Activated naive CD4-positive, alpha-beta T cell treated with anti-CD3 and anti-CD28 coated beads, Interleukin-2, amount 50 U/mL, for 72 hours (primary cell): ENCODE measurements at regions not wholly inside any gene's neighbourhood (a gene's known extent, or its start where the extent isn't known, plus 50 kb on each side); places are given as distances from the start of the nearest gene placed in this dataset.
"Not testable (repeated sequence)": the region's sequence is repeated elsewhere in the genome, so short reads cannot be mapped to it uniquely, and the experiment has no call there.

Experiments used
- ATAC-seq, 2 donors: fragments of 150-1000 bp; cut with Tn5 transposase; 2 replicates each; pipeline ENCODE4 v1.10.0; 2021; ENCODE audit warnings: mild to moderate bottlenecking in 2 of 2, moderate library complexity in 2 of 2
- DNase-seq, 2 donors: peaks; one replicate each; pipeline ENCODE4 v3.0.0; 2021 to 2022; ENCODE audit warnings: low spot score in 2 of 2
- H3K27ac Mint-ChIP-seq, 2 donors: one replicate each; pipeline ENCODE4 v1.8.0; 2022; ENCODE audit warnings: mild to moderate bottlenecking in 2 of 2, mixed read lengths in 2 of 2
- H3K36me3 Mint-ChIP-seq, 2 donors: one replicate each; pipeline ENCODE4 v1.8.0; 2022; ENCODE audit warnings: mixed read lengths in 2 of 2
- H3K9me3 Mint-ChIP-seq, 2 donors: one replicate each; pipeline ENCODE4 v1.8.0; 2022; ENCODE audit warnings: mixed read lengths in 2 of 2

DNA sequence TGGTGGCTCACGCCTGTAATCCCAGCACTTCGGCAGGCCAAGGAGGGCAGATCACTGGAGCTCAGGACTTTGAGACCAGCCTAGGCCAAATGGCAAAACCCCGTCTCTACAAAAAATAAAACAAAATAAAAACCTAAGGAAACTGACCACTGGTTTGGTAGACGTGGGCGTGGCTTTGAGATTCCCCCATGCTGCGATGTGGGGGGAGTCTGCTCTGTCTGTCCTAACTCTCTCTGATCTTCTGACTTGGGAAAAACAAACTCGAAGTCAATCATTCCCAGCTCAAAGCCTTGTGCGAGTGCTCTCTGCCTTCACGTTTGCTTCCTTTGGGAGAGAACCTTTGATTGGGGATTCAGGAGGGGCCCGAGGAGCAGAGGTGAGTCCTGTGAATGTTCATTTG lies 369.1 kb upstream of the USP9Y start:
- H3K36me3 Mint-ChIP-seq, ATAC-seq, H3K27ac Mint-ChIP-seq, DNase-seq, H3K9me3 Mint-ChIP-seq: not testable (repeated sequence)

DNA sequence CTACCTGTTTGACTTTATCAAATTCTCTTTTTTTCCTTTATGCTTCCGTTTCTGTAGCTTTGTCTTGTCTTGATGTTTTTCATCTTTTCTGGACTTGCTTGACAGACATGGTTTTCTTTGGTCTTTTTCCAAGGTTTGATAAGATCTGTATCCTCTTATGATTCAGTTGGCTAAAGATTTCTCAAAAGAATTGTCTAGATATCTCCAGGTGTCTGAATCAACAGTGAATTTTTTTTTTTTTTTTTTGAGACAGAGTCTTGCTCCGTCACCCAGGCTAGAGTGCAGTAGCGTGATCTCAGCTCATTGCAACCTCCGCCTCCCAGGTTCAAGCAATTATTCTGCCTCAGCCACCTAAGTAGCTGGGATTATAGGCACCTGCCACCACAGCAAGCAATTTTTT lies 357.8 kb upstream of the USP9Y start:
- Mint-ChIP-seq H3K9me3 (peaks cover 0 to 4% of the 10 kb centered on the region in 2 donors), H3K36me3 (no peaks in the 10 kb centered on the region), H3K27ac (no peak overlapping the region)
- ATAC-seq = no peak
- no peak for DNase-seq

DNA sequence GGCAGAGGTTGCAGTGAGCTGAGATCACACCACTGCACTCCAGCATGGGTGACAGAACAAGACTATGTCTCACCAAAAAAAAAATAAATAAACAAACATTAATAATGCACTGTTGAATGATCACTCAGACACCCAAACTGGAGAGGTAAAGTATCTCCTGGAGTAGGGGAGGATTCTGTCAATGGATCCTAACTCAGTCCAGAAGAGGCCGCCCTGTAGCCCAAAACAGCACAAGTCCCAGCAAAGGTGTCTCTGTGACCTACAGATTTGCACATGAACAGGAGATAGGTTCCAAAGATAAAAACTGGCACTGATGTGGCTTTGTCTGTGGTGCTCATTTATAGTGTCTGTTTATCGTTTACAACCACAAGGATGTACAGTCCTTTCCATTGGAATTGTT lies 352.9 kb upstream of the USP9Y start:
- no peak overlapping the region for H3K27ac Mint-ChIP-seq
- DNase-seq (no peak), ATAC-seq (no peak)
- peaks cover 4% of the 10 kb centered on the region in 2 donors for H3K9me3 Mint-ChIP-seq
- H3K36me3 Mint-ChIP-seq = no peaks in the 10 kb centered on the region

DNA sequence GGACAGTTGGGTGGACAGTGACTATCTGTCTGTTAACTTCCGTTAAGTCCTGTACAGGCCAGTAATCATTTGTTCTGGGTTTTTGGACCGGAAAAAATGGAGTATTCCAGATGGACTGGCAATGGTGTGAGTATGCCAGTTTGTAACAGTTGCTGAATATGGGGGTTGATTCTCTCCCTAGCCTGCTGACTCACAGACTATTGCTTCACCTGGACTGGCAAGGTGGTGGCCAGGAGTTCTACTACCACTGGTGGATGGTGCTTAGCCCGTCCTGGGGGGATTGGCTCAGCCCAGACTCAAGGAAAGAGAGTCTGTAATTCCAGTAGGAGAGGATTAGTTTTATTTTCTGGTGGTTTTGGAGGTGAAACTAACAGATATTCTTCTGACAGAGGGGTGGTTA lies 343.8 kb upstream of the USP9Y start:
- ATAC-seq (no peak), DNase-seq (no peak)
- H3K36me3 Mint-ChIP-seq = no peaks in the 10 kb centered on the region
- H3K9me3 Mint-ChIP-seq = no peaks in the 10 kb centered on the region
- no peak overlapping the region for H3K27ac Mint-ChIP-seq

DNA sequence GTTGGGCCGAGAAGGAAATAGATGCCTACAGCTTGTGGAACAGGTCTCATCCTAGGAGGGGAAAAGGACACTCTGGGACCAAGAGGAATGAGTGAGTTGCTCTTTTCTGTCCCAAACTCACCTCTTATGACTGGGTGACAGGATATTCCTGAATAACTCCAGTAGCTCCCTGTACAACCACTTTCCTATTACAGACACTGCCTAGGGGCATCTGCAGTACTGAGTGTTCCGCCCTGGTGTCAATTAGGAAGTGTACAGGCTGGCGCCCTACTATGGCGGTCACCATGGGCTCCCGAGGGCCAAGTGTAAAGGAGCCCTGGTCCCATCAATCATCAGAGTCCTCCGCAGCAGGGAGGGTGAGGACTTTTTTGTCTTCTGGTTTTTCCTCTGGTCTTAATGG lies 343.4 kb upstream of the USP9Y start:
- no peaks in the 10 kb centered on the region for H3K36me3 Mint-ChIP-seq
- H3K27ac Mint-ChIP-seq = no peak overlapping the region
- no peak for DNase-seq
- H3K9me3 Mint-ChIP-seq = no peaks in the 10 kb centered on the region
- ATAC-seq = no peak

DNA sequence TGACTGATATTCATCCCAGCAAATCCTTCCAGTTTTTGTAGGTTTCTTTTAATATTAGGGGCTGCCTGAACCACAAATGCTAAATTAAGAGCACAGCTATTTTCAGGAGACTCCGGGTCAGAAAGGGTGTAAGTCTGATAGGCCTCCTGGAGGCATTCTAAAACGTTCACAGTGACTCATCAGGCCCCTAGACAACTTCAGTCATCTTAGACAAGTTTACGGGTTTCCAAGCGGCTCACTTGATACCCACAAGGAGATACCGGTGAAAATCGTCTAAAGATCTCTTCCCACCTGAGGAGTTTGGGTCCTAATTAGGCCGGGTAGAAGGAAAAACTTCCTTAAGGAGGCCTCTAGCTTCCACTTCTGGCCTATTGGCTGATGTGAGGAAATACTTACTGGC lies 342.7 kb upstream of the USP9Y start:
- ATAC-seq (no peak), DNase-seq (no peak)
- H3K27ac Mint-ChIP-seq = no peak overlapping the region
- no peaks in the 10 kb centered on the region for H3K9me3 Mint-ChIP-seq
- H3K36me3 Mint-ChIP-seq = no peaks in the 10 kb centered on the region

DNA sequence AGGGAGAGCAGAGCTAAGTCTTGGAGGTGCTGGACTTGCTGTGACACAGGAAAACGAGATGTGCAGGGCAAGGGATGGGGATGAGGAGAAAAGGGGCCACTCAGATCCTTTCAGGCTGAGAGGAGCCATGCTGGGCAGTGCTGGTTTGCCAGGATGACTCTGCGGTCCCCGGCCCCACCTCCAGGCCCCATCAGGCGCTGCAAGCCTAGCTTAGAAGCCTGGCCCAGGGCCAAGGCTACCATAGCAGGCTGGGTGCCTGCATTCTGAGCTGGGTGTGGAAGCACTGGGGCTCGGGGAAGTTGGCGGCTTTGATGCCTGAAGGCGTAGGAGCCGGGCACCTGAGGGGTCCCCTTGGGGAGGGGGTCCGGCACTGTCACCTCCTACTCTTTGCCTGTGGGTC lies 341.2 kb upstream of the USP9Y start:
- DNase-seq = no peak
- no peaks in the 10 kb centered on the region for H3K9me3 Mint-ChIP-seq

DNA sequence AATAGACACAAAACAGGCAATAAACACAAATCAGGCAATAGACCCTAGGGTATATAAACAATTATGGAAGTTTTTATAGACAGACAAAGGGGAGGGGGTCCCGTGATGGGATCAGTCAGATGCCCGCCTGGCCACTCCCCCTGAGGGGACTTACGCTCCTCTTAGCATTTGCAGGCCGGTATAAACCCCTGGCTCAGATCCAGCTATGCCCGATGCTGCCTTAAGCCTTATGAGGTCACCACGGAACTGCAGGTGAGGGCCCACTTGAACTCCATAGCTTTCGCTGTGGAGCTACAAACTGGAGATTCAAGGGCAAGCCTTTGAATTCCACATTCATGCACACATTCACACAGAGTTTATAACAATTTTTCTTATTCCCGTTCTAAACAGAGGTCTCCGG lies 340.5 kb upstream of the USP9Y start:
- no peak for DNase-seq
- no peak for ATAC-seq
- no peaks in the 10 kb centered on the region for H3K36me3 Mint-ChIP-seq
- no peak overlapping the region for H3K27ac Mint-ChIP-seq
- H3K9me3 Mint-ChIP-seq = no peaks in the 10 kb centered on the region

More for the DNA sequence above, 341.2 kb upstream of the USP9Y start:
- Mint-ChIP-seq H3K27ac (no peak overlapping the region), H3K36me3 (no peaks in the 10 kb centered on the region)
- ATAC-seq = no peak

DNA sequence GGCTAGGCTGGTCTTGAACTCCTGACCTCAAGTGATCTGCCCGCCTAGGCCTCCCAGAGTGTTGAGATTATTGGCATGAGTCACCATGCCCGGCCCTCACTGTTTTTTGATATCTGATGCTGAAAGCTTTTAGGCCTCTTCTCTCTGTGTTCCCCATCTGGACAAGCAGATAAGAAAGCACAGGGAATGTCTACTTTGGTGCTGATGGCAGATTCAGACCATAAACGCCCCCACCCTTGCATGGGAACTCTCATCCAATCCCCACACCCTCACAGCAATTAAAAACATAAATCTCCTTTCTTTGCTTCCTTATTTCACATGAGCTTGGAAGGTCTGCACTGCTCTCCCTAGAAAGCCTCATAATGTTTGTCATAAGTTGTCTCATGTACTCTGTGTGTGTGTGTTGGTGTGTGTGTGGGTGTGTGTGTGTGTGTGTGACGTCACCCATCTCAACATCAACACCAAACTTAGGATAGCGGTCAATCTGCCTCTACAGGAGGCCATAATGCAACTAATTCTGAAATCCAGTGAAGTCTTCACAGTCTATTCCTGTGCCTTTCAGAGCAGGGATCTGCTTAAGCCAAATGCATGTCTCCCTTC lies 335.6 kb upstream of the USP9Y start:
- no peaks in the 10 kb centered on the region for H3K36me3 Mint-ChIP-seq
- no peak overlapping the region for H3K27ac Mint-ChIP-seq
- ATAC-seq (no peak), DNase-seq (no peak)
- no peaks in the 10 kb centered on the region for H3K9me3 Mint-ChIP-seq

DNA sequence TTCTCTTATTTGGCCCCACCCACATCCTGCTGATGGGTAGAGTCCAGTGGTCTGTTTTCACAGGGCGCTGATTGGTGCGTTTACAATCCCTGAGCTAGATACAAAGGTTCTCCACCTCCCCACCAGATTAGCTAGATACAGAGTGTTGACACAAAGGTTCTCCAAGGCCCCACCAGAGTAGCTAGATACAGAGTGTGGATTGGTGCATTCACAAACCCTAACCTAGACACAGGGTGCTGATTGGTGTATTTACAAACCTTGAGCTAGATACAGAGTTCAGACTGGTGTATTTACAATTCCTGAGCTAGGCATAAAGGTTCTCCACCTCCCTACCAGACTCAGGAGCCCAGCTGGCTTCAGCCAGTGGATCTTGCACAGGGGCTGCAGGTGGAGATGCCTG lies 326.4 kb upstream of the USP9Y start:
- H3K27ac Mint-ChIP-seq, H3K9me3 Mint-ChIP-seq, H3K36me3 Mint-ChIP-seq, ATAC-seq, DNase-seq: not testable (repeated sequence)

DNA sequence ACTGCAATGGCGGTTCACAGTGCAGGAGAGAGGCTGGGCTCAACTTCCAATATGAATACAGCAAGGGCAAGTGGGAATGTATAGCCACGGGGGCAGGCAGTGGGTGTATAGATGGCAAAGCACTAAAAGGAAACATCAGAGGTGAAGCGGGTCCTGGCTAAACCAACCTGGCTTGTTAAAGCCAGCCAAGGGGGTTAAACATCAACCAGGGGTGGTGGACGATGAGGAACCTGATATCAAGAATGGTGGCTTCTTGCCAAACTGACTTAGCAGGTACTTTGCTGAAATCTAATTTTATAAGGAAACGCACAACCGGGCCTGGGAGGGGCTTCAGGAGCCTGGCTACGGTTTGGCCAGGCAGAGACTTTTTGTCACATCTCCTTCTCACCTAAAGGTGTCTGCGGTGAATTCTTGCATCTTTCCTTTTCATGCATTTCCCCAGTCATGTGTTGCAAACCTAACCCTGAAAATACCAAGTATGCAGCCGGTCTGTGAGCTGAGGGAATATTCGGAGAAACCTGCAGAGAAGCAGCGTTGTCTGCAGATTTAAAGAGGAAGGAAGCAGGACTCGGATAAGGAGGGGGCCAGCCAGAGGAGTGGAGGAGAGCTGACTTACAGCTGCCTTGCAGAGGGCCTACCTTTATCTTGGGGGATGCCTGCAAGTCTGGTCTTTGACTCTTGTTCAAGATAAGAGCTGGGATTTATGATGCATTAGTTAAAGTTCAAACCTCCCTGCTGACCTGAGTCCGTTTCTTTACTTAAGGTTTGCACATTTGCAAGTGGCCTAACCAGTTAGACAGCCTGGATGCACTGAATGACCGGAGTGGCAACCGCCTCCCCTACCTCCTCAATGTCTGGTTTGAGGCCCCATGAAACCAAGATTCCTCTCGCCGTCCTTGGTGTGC lies 309.1 kb upstream of the USP9Y start:
- DNase-seq, H3K9me3 Mint-ChIP-seq, ATAC-seq, H3K36me3 Mint-ChIP-seq: not testable (repeated sequence)
- peak overlapping the region in 1 of 2 donors; percentile 84 for H3K27ac Mint-ChIP-seq

DNA sequence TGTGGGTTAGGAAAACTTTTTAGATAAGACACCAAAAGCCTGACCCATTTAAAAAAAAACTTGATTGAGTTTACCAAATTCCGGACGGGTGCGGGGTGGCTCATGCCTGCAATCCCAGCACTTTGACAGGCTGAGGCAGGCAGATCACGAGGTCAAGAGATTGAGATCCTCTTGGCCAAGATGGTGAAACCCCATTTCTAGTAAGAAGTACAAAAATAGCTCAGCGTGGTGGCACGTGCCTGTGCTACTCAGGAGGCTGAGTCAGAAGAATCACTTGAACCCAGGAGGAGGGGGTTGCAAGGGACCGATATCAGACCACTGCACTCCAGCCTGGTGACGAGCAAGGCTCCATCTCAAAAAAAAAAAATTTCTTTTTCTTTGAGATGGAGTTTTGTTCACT lies 307.8 kb upstream of the USP9Y start:
- no peak for ATAC-seq
- DNase-seq = no peak
- Mint-ChIP-seq H3K9me3 (no peaks in the 10 kb centered on the region), H3K27ac (no peak overlapping the region), H3K36me3 (no peaks in the 10 kb centered on the region)

DNA sequence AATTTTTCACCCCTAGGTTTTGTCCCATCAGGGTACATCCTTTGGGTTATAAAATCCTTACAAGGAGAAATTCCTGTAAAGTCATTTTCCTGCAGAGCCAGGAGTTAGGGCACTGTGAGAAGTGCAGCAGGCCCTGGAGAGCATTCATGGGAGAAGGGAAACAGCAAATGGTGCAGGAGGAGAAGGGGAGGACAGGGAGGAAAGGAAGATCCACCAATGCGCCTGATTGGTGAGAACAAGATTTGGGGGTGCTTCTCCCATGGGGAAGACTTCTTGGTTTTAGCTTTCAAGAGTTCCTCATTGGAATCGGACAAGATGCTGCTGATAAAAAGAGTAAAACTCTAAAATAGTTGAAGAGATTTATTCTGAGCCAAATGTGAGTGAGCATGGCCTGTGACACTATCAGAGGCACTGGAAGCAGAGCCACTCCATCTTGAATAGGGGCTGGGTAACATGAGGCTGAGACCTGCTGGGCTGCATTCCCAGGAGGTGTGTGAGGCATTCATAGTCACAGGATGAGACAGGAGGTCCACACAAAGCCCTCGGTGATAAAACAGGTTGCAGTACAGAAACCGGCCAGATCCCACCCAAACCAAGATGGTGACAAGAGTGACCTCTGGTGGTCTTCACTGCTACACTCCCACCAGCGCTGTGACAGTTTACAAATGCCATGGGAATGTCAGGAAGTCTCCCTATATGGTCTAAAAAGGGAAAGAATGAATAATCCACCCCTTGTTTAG lies 305.5 kb upstream of the USP9Y start:
- DNase-seq, H3K27ac Mint-ChIP-seq, H3K9me3 Mint-ChIP-seq, H3K36me3 Mint-ChIP-seq, ATAC-seq: not testable (repeated sequence)

DNA sequence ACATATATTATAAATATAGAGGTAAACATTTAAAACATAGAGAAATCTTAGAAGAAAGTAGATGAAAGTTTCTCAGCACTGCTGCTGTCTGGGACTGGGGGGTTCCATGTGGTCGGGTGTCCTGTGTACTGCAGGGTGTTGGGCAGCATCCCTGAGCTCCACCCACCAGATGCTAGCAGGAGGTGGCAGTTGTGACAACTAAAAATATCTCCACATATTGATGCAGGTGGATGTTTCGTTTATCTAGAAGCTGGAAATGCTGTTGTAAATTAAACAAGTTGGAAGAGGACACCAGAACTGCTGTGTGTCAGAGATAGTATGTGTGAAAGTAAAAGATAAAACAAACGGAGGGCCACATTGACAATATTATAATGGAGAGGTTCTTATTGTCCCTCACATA lies 297.1 kb upstream of the USP9Y start:
- Mint-ChIP-seq H3K36me3 (no peaks in the 10 kb centered on the region), H3K27ac (no peak overlapping the region), H3K9me3 (peaks cover 0 to 4% of the 10 kb centered on the region in 2 donors)
- DNase-seq (no peak), ATAC-seq (no peak)

DNA sequence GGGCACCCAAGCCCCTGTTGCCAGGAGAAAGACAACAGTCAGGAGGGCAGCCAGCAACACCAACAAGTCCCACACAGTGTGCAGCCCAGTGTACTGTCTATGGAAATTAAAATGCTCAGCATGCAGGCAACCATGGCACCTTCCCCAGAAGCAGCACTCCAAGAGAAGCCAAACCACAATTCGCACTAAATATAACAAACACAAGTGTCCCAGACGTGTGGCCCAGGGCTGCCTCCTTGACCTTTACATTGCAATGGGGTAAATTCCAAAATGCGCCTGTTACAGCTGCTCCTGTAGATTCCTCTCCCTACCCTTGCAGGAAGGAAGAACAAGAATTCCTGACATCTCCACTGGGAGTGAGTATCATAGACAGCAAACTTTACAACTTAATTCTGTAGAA lies 292.8 kb upstream of the USP9Y start:
- no peak for DNase-seq
- H3K36me3 Mint-ChIP-seq = no peaks in the 10 kb centered on the region
- H3K9me3 Mint-ChIP-seq = peaks cover 0 to 4% of the 10 kb centered on the region in 2 donors
- no peak for ATAC-seq
- no peak overlapping the region for H3K27ac Mint-ChIP-seq

DNA sequence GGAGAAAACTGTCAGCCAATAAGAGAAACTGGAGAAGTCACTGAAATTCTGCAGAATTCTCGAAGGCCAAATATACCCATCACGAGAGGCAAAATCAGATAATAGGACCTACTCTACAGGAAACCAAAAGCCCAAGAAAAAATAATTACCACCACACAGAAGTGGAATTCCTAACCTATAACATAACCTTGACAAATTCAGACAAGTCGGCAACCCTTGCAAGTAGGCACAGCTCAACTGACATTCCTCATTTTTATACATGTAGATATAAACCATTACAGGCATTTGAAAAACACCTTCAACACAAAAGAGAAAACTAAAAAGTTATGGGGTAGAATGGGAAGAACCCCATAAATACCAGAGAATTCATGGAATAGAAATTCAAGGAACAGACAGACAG lies 290.3 kb upstream of the USP9Y start:
- Mint-ChIP-seq H3K9me3 (peaks cover 0 to 4% of the 10 kb centered on the region in 2 donors), H3K36me3 (no peaks in the 10 kb centered on the region), H3K27ac (peak overlapping the region in 1 of 2 donors; percentile 74)
- DNase-seq (no peak), ATAC-seq (no peak)

DNA sequence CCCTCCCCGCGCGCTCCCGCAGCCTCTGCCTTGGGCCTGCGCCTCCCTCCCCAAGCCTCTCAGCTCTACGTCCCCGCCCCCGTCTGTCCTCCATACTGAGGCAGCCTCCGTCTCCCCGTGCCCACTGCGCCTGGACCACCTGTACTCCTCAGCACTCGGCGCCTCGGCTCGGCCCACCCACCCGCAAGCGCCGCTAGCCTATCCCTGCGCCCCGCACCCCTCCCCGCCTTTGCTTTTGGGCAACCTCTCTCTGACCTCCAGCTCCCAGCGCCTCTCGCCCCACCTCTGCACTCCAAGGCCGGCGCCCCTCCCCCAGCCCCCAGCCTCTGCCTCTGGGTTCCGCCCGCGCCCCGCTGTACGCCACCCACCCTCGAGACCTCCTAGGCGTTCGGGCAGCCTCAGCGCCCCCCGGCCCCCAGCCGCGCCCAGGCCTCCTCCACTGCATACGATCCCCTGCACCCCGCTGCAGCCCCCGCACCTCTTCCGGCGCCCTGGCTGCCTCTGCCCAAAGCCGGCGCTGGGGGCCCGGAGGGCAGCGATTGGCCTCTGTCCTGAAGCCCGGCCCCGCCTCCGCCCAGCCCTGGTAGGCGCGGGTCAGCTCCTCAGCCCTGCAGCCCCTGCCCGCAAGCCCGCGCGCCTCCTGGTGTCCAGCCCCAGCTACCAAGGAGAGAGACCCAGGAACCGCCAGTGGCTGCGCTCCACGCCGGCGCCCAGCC lies 279.8 kb upstream of the USP9Y start:
- ATAC-seq (no peak), DNase-seq (no peak)
- H3K9me3 Mint-ChIP-seq = peaks cover 0 to 5% of the 10 kb centered on the region in 2 donors

More for the DNA sequence above, 279.8 kb upstream of the USP9Y start:
- Mint-ChIP-seq H3K36me3 (no peaks in the 10 kb centered on the region), H3K27ac (no peak overlapping the region)
